Activated B cell treated with CpG ODN at 0.5 μM for 24 hours (primary cell): ENCODE measurements at regions not wholly inside any gene's neighbourhood (a gene's known extent, or its start where the extent isn't known, plus 50 kb on each side); places are given as distances from the start of the nearest gene placed in this dataset.

Source experiments
- ATAC-seq: fragments of 200-7000 bp; cut with Tn5 transposase; one replicate; pipeline ENCODE4 v1.10.0; 2021; ENCODE audit warnings: low read depth, mild to moderate bottlenecking, moderate library complexity
- CTCF ChIA-PET: fragments of 350-600 bp; sonication (Branson Sonifier 250); formaldehyde crosslinking; loops from one replicate; lab custom pipeline; 2021; ENCODE audit warnings: antibody characterized with exemption; lab: Charles Lee
- POLR2A ChIA-PET: fragments of 350-600 bp; sonication (Branson Sonifier 250); formaldehyde crosslinking; loops from one replicate; lab custom pipeline; 2021; ENCODE audit warnings: antibody characterized with exemption; lab: Charles Lee
- DNase-seq: peaks from one replicate; pipeline ENCODE4 v3.0.0; 2022
- H3K27ac Mint-ChIP-seq: one replicate; pipeline ENCODE4 v1.8.0; 2020; ENCODE audit warnings: mixed read lengths
- H3K27me3 Mint-ChIP-seq: one replicate; pipeline ENCODE4 v1.8.0; 2021; ENCODE audit warnings: mixed read lengths
- H3K36me3 Mint-ChIP-seq: one replicate; pipeline ENCODE4 v1.8.0; 2021; ENCODE audit warnings: low read depth, mixed read lengths
- H3K4me1 Mint-ChIP-seq: one replicate; pipeline ENCODE4 v1.8.0; 2021; ENCODE audit warnings: mixed read lengths
- H3K4me3 Mint-ChIP-seq: one replicate; pipeline ENCODE4 v1.8.0; 2020; ENCODE audit warnings: mild to moderate bottlenecking, mixed read lengths
- H3K9me3 Mint-ChIP-seq: one replicate; pipeline ENCODE4 v1.8.0; 2020; ENCODE audit warnings: mixed read lengths
- CTCF ChIP-seq: fragments of 200-600 bp; IDR thresholded peaks from one replicate; pipeline ENCODE4 v1.8.0; 2022; ENCODE audit warnings: antibody characterized with exemption, mild to moderate bottlenecking
- intact Hi-C: fragments of 100-400 bp; cut with micrococcal nuclease; formaldehyde crosslinking; loops from one replicate; pipeline ENCODE4 v1.15.1; 2024

- no peaks in the 10 kb centered on the region for H3K4me1 Mint-ChIP-seq
- peaks cover 29% of the 10 kb centered on the region for H3K9me3 Mint-ChIP-seq
- CTCF ChIA-PET: no interaction called here
- DNase-seq (no peak), ATAC-seq (no peak)
- intact Hi-C loops: no loop called here
- H3K27ac Mint-ChIP-seq: no peak overlapping the region
- no peak overlapping the region for H3K4me3 Mint-ChIP-seq
- H3K36me3 Mint-ChIP-seq: no peaks in the 10 kb centered on the region
- POLR2A ChIA-PET: no interaction called here
- no peak for TF ChIP-seq CTCF
- H3K27me3 Mint-ChIP-seq: no peaks in the 10 kb centered on the region
Measured at GRCh38 chr10:83750604-83751003, 388.7 kb upstream of the GHITM start.

GRCh38 chr10:83753490-83753889 is 385.8 kb upstream of the GHITM start:
- Mint-ChIP-seq H3K27me3 (no peaks in the 10 kb centered on the region), H3K4me1 (no peaks in the 10 kb centered on the region), H3K9me3 (peaks cover 30% of the 10 kb centered on the region), H3K27ac (no peak overlapping the region), H3K36me3 (no peaks in the 10 kb centered on the region), H3K4me3 (no peak overlapping the region)
- ChIA-PET CTCF (no interaction called here), POLR2A (no interaction called here)
- ATAC-seq (no peak), DNase-seq (no peak)
- intact Hi-C loops: no loop called here
- no peak for TF ChIP-seq CTCF

GRCh38 chr10:83754857-83755256 is 384.5 kb upstream of the GHITM start:
- DNase-seq (no peak), ATAC-seq (no peak)
- TF ChIP-seq CTCF: no peak
- intact Hi-C loops: no loop called here
- Mint-ChIP-seq H3K4me3 (no peak overlapping the region), H3K4me1 (no peaks in the 10 kb centered on the region), H3K9me3 (peaks cover 29% of the 10 kb centered on the region), H3K36me3 (no peaks in the 10 kb centered on the region), H3K27ac (no peak overlapping the region), H3K27me3 (no peaks in the 10 kb centered on the region)
- ChIA-PET CTCF (no interaction called here), POLR2A (no interaction called here)

GRCh38 chr10:83760142-83760541 is 379.2 kb upstream of the GHITM start:
- no peak for TF ChIP-seq CTCF
- H3K4me1 Mint-ChIP-seq: no peaks in the 10 kb centered on the region

GRCh38 chr10:83764666-83765065 is 374.6 kb upstream of the GHITM start:
- no peaks in the 10 kb centered on the region for H3K36me3 Mint-ChIP-seq
- H3K27me3 Mint-ChIP-seq: no peaks in the 10 kb centered on the region
- no peak for TF ChIP-seq CTCF
- peaks cover 2% of the 10 kb centered on the region for H3K9me3 Mint-ChIP-seq
- ChIA-PET CTCF (no interaction called here), POLR2A (no interaction called here)
- H3K4me3 Mint-ChIP-seq: no peak overlapping the region
- no peak for DNase-seq
- intact Hi-C loops: no loop called here
- H3K4me1 Mint-ChIP-seq: no peaks in the 10 kb centered on the region
- no peak for ATAC-seq
- H3K27ac Mint-ChIP-seq: no peak overlapping the region

More at GRCh38 chr10:83760142-83760541, 379.2 kb upstream of the GHITM start:
- Mint-ChIP-seq H3K27me3 (no peaks in the 10 kb centered on the region), H3K9me3 (peaks cover 9% of the 10 kb centered on the region), H3K27ac (no peak overlapping the region), H3K4me3 (no peak overlapping the region), H3K36me3 (no peaks in the 10 kb centered on the region)
- POLR2A ChIA-PET: no interaction called here
- CTCF ChIA-PET: no interaction called here
- intact Hi-C loops: no loop called here
- DNase-seq: no peak
- no peak for ATAC-seq
